Central memory CD8-positive, alpha-beta T cell (primary cell): ENCODE measurements at regions not wholly inside any gene's neighbourhood (a gene's known extent, or its start where the extent isn't known, plus 50 kb on each side); places are given as distances from the start of the nearest gene placed in this dataset.

Experiments used
- ATAC-seq: fragments of 150-1000 bp; cut with Tn5 transposase; replicated peaks from 2 replicates; pipeline ENCODE4 v1.10.0; 2022; ENCODE audit warnings: mild to moderate bottlenecking, moderate FRiP score, moderate number of reproducible peaks; ENCODE audit not compliant: poor library complexity, severe bottlenecking; ENCODE audit errors: extremely low read depth
- DNase-seq, 2 donors: peaks; one replicate each; pipeline ENCODE4 v3.0.0; 2021; ENCODE audit warnings: low spot score in 2 of 2
- H3K27ac Mint-ChIP-seq: one replicate; pipeline ENCODE4 v1.8.0; 2022; ENCODE audit warnings: low read depth, mild to moderate bottlenecking, moderate library complexity, mixed read lengths
- H3K27me3 Mint-ChIP-seq: one replicate; pipeline ENCODE4 v1.8.0; 2022; ENCODE audit warnings: mixed read lengths
- H3K36me3 Mint-ChIP-seq: one replicate; pipeline ENCODE4 v1.8.0; 2022; ENCODE audit warnings: mild to moderate bottlenecking, moderate library complexity, mixed read lengths; ENCODE audit not compliant: insufficient read depth
- H3K4me1 Mint-ChIP-seq: one replicate; pipeline ENCODE4 v1.8.0; 2022; ENCODE audit warnings: mixed read lengths
- H3K4me3 Mint-ChIP-seq: one replicate; pipeline ENCODE4 v1.8.0; 2022; ENCODE audit warnings: mild to moderate bottlenecking, moderate library complexity, mixed read lengths
- H3K9me3 Mint-ChIP-seq: one replicate; pipeline ENCODE4 v1.8.0; 2022; ENCODE audit warnings: mixed read lengths

DNA sequence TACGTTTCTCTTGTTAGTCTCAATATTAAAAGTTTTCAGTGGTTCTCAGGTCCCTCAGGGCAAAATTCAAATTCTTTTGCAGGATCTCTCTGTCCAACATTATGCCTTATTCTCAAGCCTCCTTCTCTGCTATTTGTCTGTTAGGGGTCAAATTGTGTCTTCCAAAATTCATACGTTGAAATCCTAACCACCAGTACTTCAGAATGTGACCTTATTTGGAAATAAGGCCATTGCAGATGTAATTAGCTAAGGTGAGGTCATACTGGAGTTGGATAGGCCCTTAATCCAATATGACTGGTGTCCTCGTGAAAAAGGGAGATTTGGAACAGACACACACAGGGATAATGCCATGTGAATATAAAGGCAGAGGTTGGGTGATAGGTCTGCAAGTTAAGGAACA, 64.1 kb upstream of the ADGRF1 start:
- no peaks in the 10 kb centered on the region for H3K4me1 Mint-ChIP-seq
- no peak for ATAC-seq
- no peak for DNase-seq

GRCh38 chr6:47105469-47106178, 63.5 kb upstream of the ADGRF1 start:
- Mint-ChIP-seq H3K36me3 (no peaks in the 10 kb centered on the region), H3K9me3 (no peaks in the 10 kb centered on the region), H3K4me3 (no peak overlapping the region), H3K27me3 (peaks cover 25% of the 10 kb centered on the region), H3K27ac (no peak overlapping the region), H3K4me1 (no peaks in the 10 kb centered on the region)
- DNase-seq (no peak), ATAC-seq (no peak)

More for the DNA sequence above, 64.1 kb upstream of the ADGRF1 start:
- no peaks in the 10 kb centered on the region for H3K9me3 Mint-ChIP-seq
- H3K27me3 Mint-ChIP-seq: peaks cover 25% of the 10 kb centered on the region
- H3K4me3 Mint-ChIP-seq: no peak overlapping the region
- H3K36me3 Mint-ChIP-seq: no peaks in the 10 kb centered on the region
- H3K27ac Mint-ChIP-seq: no peak overlapping the region

DNA sequence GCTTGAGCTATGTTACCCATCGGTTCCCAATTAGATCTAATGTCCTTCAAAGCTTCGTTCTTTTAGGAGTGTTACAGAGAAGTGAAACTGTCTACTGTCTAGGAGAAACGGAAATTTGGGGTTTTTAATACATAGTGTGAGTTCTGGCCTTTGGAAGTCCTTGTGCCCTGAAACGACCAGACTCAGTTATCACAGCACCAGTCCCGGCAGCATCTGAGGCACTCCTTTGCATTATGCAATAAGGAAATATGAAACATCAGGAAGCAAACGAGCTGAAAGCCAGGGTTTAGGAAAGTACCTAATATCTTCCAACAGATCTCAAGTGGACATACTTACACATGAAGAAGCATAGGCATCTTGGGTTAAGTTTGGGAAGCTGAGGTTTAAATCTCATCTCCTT, 61.8 kb upstream of the ADGRF1 start:
- DNase-seq (no peak), ATAC-seq (no peak)
- no peaks in the 10 kb centered on the region for H3K36me3 Mint-ChIP-seq
- no peaks in the 10 kb centered on the region for H3K9me3 Mint-ChIP-seq
- no peak overlapping the region for H3K4me3 Mint-ChIP-seq
- peaks cover 20% of the 10 kb centered on the region for H3K27me3 Mint-ChIP-seq
- no peak overlapping the region for H3K27ac Mint-ChIP-seq
- no peaks in the 10 kb centered on the region for H3K4me1 Mint-ChIP-seq

GRCh38 chr6:47102331-47102730, 60.2 kb upstream of the ADGRF1 start:
- H3K27me3 Mint-ChIP-seq: peaks cover 9% of the 10 kb centered on the region
- no peak overlapping the region for H3K4me3 Mint-ChIP-seq
- H3K36me3 Mint-ChIP-seq: no peaks in the 10 kb centered on the region
- H3K9me3 Mint-ChIP-seq: no peaks in the 10 kb centered on the region
- H3K4me1 Mint-ChIP-seq: no peaks in the 10 kb centered on the region
- ATAC-seq (no peak), DNase-seq (no peak)
- H3K27ac Mint-ChIP-seq: no peak overlapping the region

GRCh38 chr6:47098570-47098993, 56.5 kb upstream of the ADGRF1 start:
- H3K27ac Mint-ChIP-seq: no peak overlapping the region
- no peaks in the 10 kb centered on the region for H3K27me3 Mint-ChIP-seq
- no peak overlapping the region for H3K4me3 Mint-ChIP-seq
- no peaks in the 10 kb centered on the region for H3K36me3 Mint-ChIP-seq
- H3K9me3 Mint-ChIP-seq: no peaks in the 10 kb centered on the region
- ATAC-seq (no peak), DNase-seq (no peak)
- no peaks in the 10 kb centered on the region for H3K4me1 Mint-ChIP-seq

- Mint-ChIP-seq H3K36me3 (no peaks in the 10 kb centered on the region), H3K4me3 (no peak overlapping the region), H3K27ac (no peak overlapping the region), H3K27me3 (no peaks in the 10 kb centered on the region), H3K9me3 (no peaks in the 10 kb centered on the region), H3K4me1 (no peaks in the 10 kb centered on the region)
- DNase-seq: no peak
- ATAC-seq: no peak
Observed at GRCh38 chr6:47097092-47097945, 55.2 kb upstream of the ADGRF1 start.

DNA sequence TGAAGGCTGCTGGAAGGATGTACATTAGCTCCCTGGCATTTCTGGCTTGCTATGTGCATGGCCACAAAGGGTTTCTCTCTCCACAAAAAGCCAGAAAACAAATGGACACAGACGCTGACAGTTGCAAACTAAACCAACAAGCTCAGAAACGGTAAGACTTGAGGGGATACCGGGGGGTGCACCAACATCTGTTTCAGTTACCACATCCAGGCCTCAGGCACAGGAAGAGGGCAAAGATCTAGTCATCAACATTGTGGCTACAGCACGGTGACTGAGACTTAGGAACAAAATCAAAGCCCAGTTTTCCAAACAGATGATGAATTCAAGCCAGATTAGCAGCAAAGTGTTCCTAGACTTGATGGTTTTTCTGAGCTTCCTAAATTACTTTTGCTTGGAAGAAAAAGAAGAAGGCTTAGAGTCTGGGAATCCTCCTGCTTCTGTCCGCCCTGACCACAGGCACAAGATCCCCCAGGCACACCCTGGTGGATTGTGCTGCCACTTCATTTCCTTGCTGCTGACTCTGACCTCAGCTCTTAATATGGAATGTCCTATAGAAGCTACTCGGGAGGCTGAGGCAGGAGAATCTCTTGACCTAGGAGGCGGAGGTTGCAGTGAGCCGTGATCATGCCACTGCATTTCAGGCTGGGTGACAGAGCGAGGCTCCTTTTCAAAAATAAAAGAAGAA, 54.2 kb upstream of the ADGRF1 start:
- DNase-seq (no peak), ATAC-seq (no peak)
- Mint-ChIP-seq H3K27me3 (no peaks in the 10 kb centered on the region), H3K36me3 (no peaks in the 10 kb centered on the region), H3K9me3 (no peaks in the 10 kb centered on the region), H3K4me3 (no peak overlapping the region), H3K4me1 (no peaks in the 10 kb centered on the region), H3K27ac (no peak overlapping the region)

DNA sequence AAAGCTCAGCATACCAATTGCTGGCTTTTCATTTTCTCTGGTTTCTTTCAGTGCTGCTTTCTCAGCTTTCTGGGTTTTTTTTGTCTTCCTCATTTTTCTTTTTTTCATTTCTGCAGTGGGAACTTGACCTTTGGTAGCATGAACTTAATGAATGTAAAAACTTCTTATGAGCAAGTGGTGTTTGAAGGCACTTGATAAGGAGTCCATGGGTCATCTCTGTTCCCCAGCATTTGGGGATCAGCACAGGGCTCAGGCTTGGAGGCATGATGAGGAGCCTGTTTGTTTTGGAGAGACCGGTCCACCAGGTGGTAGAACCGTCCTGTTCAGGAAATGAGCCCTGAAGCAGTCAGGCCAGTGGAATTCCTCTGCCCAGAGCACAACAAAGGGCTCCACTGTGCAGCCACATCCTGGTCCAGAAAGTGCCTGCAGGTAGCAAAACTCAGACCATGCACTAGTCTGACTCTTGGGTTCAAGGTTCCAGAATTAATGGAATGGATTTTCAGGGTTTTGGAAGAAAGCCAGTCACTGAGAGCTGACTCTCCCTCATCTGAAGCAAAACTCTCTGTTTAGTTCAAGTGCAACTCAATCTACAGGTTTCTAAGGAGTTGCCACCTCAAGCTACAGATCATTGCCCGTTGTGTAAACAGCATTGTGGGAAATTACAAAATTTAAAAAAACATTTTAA, 52.3 kb upstream of the ADGRF1 start:
- Mint-ChIP-seq H3K27me3 (no peaks in the 10 kb centered on the region), H3K9me3 (no peaks in the 10 kb centered on the region), H3K4me1 (no peaks in the 10 kb centered on the region), H3K36me3 (no peaks in the 10 kb centered on the region), H3K27ac (no peak overlapping the region), H3K4me3 (no peak overlapping the region)
- ATAC-seq (no peak), DNase-seq (no peak)

GRCh38 chr6:47093169-47093568, 51.0 kb upstream of the ADGRF1 start:
- H3K27ac Mint-ChIP-seq: no peak overlapping the region
- H3K9me3 Mint-ChIP-seq: no peaks in the 10 kb centered on the region
- H3K27me3 Mint-ChIP-seq: no peaks in the 10 kb centered on the region
- H3K4me1 Mint-ChIP-seq: no peaks in the 10 kb centered on the region
- DNase-seq: no peak
- no peak overlapping the region for H3K4me3 Mint-ChIP-seq
- no peak for ATAC-seq
- H3K36me3 Mint-ChIP-seq: no peaks in the 10 kb centered on the region

- H3K4me3 Mint-ChIP-seq: no peak overlapping the region
- H3K27me3 Mint-ChIP-seq: no peaks in the 10 kb centered on the region
Observed at GRCh38 chr6:47091886-47092668, 49.9 kb upstream of the ADGRF1 start.

More at GRCh38 chr6:47091886-47092668, 49.9 kb upstream of the ADGRF1 start:
- H3K27ac Mint-ChIP-seq: no peak overlapping the region
- DNase-seq (no peak), ATAC-seq (no peak)
- no peaks in the 10 kb centered on the region for H3K4me1 Mint-ChIP-seq
- no peaks in the 10 kb centered on the region for H3K9me3 Mint-ChIP-seq
- H3K36me3 Mint-ChIP-seq: no peaks in the 10 kb centered on the region
